Prostate gland (tissue), 2 donors: ENCODE measurements at regions not wholly inside any gene's neighbourhood (a gene's known extent, or its start where the extent isn't known, plus 50 kb on each side); places are given as distances from the start of the nearest gene placed in this dataset.

Experiments used
- CTCF ChIP-seq, 4 experiments: fragments of 200-600 bp in 2 of 4; fragments of 450-650 bp in 2 of 4; sonication (generic) in 2 of 4; IDR thresholded peaks; 1 replicate in 3 of 4; 2 replicates in 1 of 4; pipeline ENCODE4 v1.5.1; 2016 to 2019; ENCODE audit warnings: antibody characterized with exemption in 4 of 4, mild to moderate bottlenecking in 2 of 4, moderate library complexity in 2 of 4
- POLR2A ChIP-seq: fragments of 450-650 bp; IDR thresholded peaks from one replicate; pipeline ENCODE4 v1.6.1; 2016; ENCODE audit warnings: antibody characterized with exemption, mild to moderate bottlenecking
- POLR2AphosphoS5 ChIP-seq: sonication (generic); formaldehyde crosslinking; IDR thresholded peaks from one replicate; pipeline ENCODE4 v1.6.1; 2017; ENCODE audit warnings: antibody characterized with exemption

DNA sequence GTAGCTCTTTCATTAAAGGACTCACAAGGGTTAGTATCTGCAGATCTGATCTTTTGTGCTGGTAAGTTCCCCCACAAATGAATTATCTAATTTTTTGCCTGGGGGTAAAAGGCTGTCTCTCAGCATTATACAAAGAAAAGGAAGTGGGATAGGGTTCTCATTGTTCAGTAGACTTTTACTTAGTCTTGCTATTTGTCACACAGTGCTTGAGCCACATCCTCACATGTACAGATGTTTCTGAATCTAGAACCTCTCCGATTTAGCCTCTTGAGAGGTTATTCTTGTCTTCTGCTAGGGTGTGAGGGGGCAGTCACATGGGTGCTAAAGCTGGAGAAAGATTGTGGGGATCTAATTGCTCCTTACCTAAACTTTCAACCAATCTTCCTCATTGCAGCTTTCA lies 93.0 kb downstream of the SLC41A2 start:
- no peak for TF ChIP-seq CTCF (IDR thresholded peaks at IDR 0.05)
- TF ChIP-seq POLR2A: no peak
- no peak for TF ChIP-seq POLR2AphosphoS5
